ENCODE measurements at regions not wholly inside any gene's neighbourhood (a gene's known extent, or its start where the extent isn't known, plus 50 kb on each side); places are given as distances from the start of the nearest gene placed in this dataset.

- no peak for DNase-seq
Measured at GRCh38 chr1:30143517-30143916, 579.9 kb downstream of the MATN1 start.

GRCh38 chr1:30140566-30140965 is 582.8 kb downstream of the MATN1 start:
- DNase-seq: no peak

GRCh38 chr1:30138891-30139290 is 584.5 kb downstream of the MATN1 start:
- DNase-seq: no peak

DNA sequence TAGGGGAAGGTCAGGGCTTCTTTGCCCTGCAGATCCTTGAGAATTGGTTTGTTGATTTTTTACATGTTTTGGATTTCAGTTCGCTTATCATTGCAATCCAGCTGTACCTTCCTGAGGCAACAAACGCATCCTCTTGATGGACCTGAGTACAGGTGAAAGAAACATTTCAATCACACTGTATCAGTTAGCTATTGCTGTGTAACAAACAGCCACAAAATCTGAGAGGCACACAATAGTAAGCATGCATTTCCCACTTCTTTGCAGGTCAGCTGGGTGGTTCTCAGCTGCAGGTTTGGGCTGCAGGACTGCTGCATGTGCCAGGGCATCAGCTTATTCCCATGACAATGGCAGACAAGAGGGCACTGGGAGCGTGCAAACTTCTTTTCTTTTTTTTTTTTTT is 586.4 kb downstream of the MATN1 start:
- no peak for DNase-seq

- DNase-seq: no peak
Measured at GRCh38 chr1:30135698-30136097, 587.7 kb downstream of the MATN1 start.

- DNase-seq: no peak
Measured at GRCh38 chr1:30134466-30135217, 588.7 kb downstream of the MATN1 start.

GRCh38 chr1:30133414-30134055 is 589.9 kb downstream of the MATN1 start:
- DNase-seq: no peak

GRCh38 chr1:30132602-30133286 is 590.6 kb downstream of the MATN1 start:
- DNase-seq: peak; percentile 23 to 39

GRCh38 chr1:30130566-30130965 is 592.8 kb downstream of the MATN1 start:
- peak; percentile 90 to 92 for DNase-seq

GRCh38 chr1:30130099-30130498 is 593.3 kb downstream of the MATN1 start:
- DNase-seq: peak in 1 of 2 donors; percentile 31

DNA sequence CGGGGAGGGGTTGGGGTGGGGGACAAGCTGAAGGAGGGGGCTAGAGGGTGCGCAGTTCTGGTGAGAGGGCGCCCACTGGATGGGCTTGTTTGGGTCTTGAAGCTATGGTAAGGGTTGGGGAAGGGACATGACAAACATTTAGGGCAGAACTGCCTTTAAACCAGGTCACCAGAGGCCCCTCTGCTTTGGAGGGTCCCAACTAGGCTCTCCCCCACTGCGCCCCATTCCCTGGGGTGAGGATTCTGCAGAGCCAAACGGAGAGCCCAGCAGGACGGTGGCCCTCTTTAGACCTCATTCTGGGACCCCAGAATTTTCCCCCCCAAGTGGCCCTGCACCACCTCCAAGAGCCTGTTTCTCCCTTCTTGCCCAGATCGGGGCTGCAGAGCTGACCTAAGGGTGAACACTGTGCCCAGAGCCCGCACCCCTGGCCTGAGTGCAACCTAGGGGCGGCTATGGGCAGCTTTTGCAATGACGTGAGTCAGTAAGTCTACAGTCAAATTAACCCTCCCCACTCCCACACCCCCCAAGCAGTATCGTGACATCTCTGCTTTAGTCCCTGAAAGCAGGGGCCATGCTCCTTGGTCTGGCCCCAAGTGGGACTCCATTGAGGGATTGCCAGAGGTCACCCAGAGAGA is 593.8 kb downstream of the MATN1 start:
- DNase-seq: peak; percentile 27 to 44

DNA sequence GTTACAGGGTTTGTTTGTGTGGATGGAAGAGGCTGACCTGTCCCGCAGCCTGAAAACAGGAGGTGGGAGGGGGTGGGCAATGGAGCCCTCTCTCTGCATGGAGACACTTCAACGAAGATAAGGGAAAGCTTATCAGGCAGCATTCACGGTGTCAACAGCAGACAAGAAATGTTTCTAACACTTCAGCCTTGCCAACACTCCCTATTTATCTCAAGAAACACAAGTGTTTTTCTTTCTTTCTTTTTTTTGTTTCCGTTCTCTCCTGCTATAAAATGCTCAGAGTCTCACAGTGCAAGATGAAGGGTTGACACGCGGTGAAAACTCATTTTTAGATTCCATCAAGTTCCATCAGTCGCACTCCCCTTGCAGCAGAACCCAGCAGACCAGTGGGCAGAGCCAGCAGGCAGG is 594.4 kb downstream of the MATN1 start:
- no peak for DNase-seq

DNA sequence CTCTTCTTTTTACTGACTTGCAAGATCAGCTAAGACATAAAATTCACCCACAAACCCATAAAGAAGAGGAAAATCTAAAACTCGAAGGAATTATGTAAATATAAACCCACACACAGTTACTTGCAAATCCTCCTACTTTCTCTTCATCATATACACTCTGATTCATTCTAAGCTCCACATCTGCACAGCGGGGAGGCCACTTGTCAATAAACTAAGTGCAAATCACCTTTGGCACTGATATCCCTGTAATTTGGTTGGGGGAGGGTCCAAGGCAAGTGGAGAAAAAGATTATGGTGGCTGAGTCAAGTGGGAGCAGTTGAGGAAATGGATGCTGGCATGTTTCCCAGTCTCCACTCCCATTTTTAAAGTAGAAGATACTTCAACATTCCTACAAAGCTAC is 596.5 kb downstream of the MATN1 start:
- DNase-seq: no peak

DNA sequence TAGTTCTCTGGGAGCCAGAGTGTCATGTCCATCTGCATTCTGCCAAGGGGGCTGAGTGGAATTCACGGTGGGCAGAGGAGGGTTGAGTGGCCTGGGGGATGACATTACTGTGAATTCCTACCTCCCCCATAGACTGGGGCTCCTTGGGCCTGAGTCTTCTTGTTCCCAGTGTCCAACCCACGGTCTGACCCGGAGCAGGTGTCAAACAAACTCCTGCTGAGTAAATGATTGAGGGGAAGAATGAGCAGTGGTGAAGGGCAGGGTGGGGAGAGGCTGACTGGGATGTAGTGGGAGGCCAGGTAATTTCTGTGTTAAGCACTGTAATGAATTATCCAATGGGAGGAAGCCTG is 597.6 kb downstream of the MATN1 start:
- no peak for DNase-seq

- DNase-seq: no peak
Measured at GRCh38 chr1:30125021-30125820, 598.2 kb downstream of the MATN1 start.

DNA sequence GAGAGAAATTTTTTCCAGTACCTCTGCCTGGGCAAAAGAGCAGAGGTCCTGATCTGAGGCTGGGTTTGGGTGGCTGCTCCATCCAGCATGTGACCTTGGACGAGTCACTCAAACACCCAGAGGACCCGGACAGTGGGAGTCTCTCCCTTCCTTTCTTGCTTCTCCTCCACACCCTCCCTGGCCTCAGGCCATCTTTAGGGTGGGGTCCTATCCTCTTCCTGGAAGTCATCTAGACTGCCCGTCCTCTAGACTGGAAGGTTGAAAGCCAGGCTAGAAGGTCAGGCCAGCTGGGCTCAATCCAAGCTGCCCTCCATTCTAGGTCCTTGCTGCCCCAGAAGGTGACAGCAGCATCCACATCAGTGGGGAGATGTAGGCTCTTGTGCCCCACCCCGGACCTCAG is 599.5 kb downstream of the MATN1 start:
- DNase-seq: no peak

DNA sequence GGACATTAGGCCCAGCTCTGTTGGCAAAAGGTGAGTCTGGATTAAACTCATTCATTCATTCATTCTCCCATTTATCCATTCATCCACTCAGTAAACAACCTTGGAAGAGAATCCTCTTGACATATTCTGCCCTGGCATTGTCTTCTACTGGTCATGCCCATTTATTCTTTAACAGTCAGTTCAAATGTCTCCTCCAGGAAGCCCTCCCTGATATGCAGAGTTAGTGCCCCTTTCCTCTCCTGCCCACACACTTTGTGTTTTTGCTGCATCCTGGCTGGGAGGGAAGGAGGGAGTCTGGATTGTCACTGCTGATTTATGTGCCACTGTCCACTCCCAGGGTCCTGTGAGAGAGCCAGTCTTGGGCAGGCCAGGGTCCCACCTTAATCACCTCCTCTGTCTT is 600.3 kb downstream of the MATN1 start:
- no peak for DNase-seq

- DNase-seq: no peak
Measured at GRCh38 chr1:30120245-30121000, 603.0 kb downstream of the MATN1 start.

DNA sequence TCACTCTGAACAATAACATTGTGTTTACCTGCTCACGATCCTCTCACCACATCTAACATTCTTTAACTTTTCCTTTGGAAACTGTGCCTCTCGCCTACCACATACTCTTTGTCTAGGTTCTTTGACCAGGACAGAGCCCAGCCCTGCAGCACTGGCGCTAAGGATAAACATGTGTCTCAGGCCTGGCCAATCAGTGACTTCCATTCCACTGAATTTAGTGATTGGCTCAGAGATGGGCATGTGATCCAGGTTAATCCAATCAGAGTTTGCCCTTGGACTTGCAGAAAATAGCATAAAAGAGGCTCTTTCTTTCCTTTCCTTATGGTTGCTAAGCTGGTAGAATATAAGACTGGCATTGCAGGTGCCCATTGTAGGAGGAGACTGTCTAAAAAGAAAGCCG is 605.7 kb downstream of the MATN1 start:
- DNase-seq: no peak

- peak; percentile 32 to 55 for DNase-seq
Measured at GRCh38 chr1:30111431-30111830, 612.0 kb downstream of the MATN1 start.

DNA sequence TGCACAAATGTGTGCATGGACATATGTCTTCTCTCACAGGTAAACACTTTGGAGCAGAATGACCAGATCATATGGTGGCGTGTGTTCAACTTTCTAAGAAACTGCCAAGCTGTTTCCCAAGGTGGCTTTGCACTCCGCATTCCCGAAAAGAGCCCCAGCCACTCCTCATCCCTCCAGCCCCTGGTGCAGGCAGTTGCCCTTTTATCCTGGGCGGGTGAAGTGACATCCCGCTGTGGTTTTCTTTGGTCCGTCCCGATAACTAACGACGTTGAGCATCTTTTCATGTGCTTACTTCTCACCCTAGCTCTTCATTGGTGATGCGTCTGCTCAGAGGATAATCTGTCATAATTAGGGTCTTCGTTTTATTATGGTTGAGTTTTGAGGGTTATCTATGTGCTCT is 612.5 kb downstream of the MATN1 start:
- no peak for DNase-seq

DNA sequence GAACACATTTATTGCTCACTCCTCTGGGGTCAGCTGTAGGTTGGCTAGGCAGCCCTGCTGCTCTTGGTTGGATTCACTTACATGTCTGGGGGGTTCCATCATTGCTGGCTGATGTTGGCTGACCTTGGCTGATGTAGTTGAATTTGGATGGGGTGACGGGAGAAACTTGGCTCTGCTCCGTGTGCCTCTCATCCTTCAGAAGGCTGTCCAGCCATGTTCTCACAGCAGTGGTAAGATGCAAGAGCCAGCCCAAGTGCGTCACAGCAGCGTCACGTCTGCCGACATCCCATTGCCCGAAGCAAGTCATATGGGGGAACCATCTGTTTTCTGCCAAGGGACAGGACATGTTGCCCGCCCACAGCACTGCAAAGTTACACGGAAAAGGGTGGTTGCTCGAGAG is 613.5 kb downstream of the MATN1 start:
- DNase-seq: no peak

Measured in inflammatory macrophage (primary cell).